AG04449 (cell line): ENCODE measurements at regions not wholly inside any gene's neighbourhood (a gene's known extent, or its start where the extent isn't known, plus 50 kb on each side); places are given as distances from the start of the nearest gene placed in this dataset.

Source experiments
- CTCF ChIA-PET: fragments of 350-600 bp; formaldehyde crosslinking; extraction: SDS; loops from one replicate; lab custom pipeline; 2021; ENCODE audit warnings: antibody characterized with exemption; lab: Yijun Ruan, JAX
- POLR2A ChIA-PET: fragments of 400-600, 350-600 bp; formaldehyde crosslinking; extraction: SDS; loops from one replicate; lab custom pipeline; 2020; ENCODE audit warnings: antibody characterized with exemption, inconsistent platforms; lab: Yijun Ruan, JAX
- DNase-seq: peaks from one replicate; pipeline ENCODE4 v3.0.0-alpha.2; 2010; ENCODE audit warnings: low read depth, low spot score
- H3K4me3 ChIP-seq: 2 replicates; pipeline ENCODE4 v1.5.1; 2011; ENCODE audit warnings: low read depth, mild to moderate bottlenecking, control low read depth, low read length
- TF ChIP-seq, protein P1 (sequence below): IDR thresholded peaks from one replicate; pipeline ENCODE4 v1.5.1; 2011; ENCODE audit warnings: mild to moderate bottlenecking, moderate library complexity, low read length, control low read depth, inconsistent platforms; ENCODE audit not compliant: insufficient read depth; ENCODE audit errors: missing control alignments

GRCh38 chr13:103431856-103432255 lies 365.6 kb upstream of the SLC10A2 start:
- H3K4me3 ChIP-seq, result no peak overlapping the region
- no peak for DNase-seq
- TF ChIP-seq, protein P1, sequence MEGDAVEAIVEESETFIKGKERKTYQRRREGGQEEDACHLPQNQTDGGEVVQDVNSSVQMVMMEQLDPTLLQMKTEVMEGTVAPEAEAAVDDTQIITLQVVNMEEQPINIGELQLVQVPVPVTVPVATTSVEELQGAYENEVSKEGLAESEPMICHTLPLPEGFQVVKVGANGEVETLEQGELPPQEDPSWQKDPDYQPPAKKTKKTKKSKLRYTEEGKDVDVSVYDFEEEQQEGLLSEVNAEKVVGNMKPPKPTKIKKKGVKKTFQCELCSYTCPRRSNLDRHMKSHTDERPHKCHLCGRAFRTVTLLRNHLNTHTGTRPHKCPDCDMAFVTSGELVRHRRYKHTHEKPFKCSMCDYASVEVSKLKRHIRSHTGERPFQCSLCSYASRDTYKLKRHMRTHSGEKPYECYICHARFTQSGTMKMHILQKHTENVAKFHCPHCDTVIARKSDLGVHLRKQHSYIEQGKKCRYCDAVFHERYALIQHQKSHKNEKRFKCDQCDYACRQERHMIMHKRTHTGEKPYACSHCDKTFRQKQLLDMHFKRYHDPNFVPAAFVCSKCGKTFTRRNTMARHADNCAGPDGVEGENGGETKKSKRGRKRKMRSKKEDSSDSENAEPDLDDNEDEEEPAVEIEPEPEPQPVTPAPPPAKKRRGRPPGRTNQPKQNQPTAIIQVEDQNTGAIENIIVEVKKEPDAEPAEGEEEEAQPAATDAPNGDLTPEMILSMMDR, result no peak
- ChIA-PET POLR2A (no interaction called here), CTCF (no interaction called here)

GRCh38 chr13:103430368-103430767 lies 364.2 kb upstream of the SLC10A2 start:
- ChIA-PET CTCF (no interaction called here), POLR2A (no interaction called here)
- no peak for DNase-seq
- H3K4me3 ChIP-seq, result no peak overlapping the region
- TF ChIP-seq, protein P1, result no peak

- CTCF ChIA-PET, result no interaction called here
- TF ChIP-seq, protein P1, result no peak
- DNase-seq, result no peak
Measured at GRCh38 chr13:103410002-103410401, 343.8 kb upstream of the SLC10A2 start.

DNA sequence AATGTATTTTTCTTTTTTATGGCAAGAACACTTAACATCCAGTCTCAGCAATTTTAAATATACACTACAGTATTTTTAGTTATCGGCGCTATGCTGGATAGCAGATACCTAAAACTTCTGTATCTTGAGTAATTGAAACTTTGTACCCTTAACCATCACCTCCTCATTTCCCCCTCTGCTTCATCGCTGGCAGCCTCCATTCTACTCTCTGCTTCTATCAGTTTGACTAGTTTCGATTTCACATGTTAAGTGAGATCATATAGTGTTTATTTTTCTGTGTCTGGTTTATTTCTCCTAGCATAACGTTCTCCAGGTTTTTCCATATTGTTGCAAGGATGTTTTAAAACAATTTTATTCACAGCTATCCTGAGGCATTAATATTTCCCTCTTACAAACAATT lies 340.8 kb upstream of the SLC10A2 start:
- DNase-seq, result no peak
- TF ChIP-seq, protein P1, result no peak

More at GRCh38 chr13:103410002-103410401, 343.8 kb upstream of the SLC10A2 start:
- POLR2A ChIA-PET, result no interaction called here
- H3K4me3 ChIP-seq, result no peak overlapping the region

GRCh38 chr13:103405297-103405696 lies 339.1 kb upstream of the SLC10A2 start:
- DNase-seq, result no peak
- CTCF ChIA-PET, result no interaction called here
- no peak overlapping the region for H3K4me3 ChIP-seq
- TF ChIP-seq, protein P1, result no peak
- POLR2A ChIA-PET, result no interaction called here

More for the DNA sequence above, 340.8 kb upstream of the SLC10A2 start:
- POLR2A ChIA-PET, result no interaction called here
- H3K4me3 ChIP-seq, result no peak overlapping the region
- CTCF ChIA-PET, result no interaction called here

GRCh38 chr13:103403814-103404213 lies 337.6 kb upstream of the SLC10A2 start:
- H3K4me3 ChIP-seq, result no peak overlapping the region
- no peak for DNase-seq
- ChIA-PET POLR2A (no interaction called here), CTCF (no interaction called here)
- TF ChIP-seq, protein P1, result no peak
